NCI-H128 (cell line): ENCODE measurements at regions not wholly inside any gene's neighbourhood (a gene's known extent, or its start where the extent isn't known, plus 50 kb on each side); places are given as distances from the start of the nearest gene placed in this dataset.
"Not testable (repeated sequence)": the region's sequence is repeated elsewhere in the genome, so short reads cannot be mapped to it uniquely, and the experiment has no call there.

Source experiments
- DNase-seq: peaks from one replicate; lab custom pipeline; 2025; ENCODE audit not compliant: unreplicated experiment; lab: John Stamatoyannopoulos, UW

DNA sequence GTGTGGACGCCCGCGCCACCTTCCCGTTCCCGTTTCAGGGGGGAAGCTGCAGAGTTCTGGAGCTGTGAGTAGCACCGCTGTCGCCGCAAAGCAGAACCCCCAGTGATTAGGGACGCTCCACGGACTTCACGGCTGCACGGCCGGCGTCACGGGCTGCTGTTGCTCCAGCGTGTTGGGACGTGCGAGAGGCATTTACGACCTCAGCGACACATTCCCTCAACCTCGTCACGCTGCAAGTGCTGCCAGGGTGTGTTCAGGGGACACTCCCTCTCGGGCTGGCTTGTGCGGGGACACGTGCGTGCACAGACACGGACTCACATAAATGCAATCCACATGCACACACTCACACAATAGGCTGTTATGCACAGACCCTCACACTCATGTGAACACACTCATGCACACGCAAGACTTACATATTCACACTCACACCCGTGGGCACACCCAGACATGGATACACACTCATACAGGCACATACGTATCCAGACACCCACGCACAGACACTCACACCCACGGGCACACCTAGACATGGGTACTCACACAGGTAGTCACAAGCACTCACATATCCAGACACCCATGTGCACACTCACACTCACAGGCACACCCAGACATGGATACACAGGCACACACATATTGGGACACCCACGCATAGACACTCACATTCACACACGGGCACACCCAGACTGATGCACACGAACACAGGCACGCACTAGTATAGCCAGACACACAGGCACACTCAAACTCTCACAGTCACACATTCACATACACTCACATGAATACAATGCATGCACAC, 198.0 kb upstream of the ZNF469 start:
- not testable (repeated sequence) for DNase-seq

DNA sequence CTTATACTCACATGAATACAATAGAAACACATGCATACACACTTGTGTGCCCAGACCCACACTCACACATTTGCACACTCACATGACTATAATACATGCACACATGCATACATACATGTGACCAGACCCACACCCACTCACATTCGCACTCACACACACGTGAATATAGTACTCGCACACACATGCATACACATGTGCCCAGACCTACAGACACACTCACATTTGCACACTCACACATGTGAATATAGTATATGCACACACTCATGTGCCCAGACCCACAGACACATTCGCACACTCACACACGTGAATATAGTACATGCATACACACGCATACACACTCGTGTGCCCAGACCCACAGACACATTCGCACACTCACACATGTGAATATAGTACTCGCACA, 197.4 kb upstream of the ZNF469 start:
- DNase-seq = not testable (repeated sequence)

DNA sequence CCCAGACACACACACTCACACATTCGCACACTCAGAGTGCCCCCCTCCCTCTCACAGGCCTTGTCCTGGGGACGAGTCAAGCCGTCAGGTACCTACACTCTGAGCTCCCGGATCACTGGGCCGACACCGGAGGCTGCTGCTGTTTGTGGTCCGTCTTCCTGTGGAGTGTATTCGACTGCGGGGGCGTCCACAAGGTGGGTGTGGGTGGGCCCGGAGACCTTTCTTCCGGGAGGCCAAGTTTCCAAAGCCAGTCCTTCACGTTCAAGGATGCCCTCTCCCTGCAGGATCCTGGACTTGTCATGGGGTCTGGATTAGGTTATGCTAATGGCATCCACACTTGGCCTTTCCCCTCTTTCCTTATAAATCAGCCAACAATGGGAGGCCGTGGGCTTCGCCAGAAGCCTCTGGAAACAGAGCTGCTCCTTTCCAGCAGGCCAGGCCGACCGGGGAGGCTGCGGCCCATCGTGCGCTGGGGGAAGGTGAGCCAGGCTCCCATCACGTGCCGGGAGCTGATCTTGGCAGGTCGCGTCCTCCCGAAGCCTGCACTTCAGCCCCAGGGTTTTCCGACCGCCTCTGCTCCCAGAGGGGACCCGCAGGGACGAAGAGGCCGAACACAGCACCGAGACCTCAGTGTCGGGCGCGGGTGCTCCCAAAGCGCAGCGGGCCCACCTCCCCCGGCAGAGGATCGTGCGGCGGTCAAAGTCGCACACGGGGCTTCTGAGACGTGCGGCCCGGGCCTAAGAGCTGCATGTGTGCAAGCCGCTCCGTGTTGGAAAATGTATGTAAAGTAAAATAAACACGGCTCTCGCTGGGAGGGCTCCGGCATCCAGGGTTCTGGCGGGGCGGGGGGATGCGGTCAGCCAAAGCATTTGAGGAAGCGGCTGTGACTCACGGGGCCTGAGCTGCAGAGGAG, 196.5 kb upstream of the ZNF469 start:
- DNase-seq = not testable (repeated sequence)

DNA sequence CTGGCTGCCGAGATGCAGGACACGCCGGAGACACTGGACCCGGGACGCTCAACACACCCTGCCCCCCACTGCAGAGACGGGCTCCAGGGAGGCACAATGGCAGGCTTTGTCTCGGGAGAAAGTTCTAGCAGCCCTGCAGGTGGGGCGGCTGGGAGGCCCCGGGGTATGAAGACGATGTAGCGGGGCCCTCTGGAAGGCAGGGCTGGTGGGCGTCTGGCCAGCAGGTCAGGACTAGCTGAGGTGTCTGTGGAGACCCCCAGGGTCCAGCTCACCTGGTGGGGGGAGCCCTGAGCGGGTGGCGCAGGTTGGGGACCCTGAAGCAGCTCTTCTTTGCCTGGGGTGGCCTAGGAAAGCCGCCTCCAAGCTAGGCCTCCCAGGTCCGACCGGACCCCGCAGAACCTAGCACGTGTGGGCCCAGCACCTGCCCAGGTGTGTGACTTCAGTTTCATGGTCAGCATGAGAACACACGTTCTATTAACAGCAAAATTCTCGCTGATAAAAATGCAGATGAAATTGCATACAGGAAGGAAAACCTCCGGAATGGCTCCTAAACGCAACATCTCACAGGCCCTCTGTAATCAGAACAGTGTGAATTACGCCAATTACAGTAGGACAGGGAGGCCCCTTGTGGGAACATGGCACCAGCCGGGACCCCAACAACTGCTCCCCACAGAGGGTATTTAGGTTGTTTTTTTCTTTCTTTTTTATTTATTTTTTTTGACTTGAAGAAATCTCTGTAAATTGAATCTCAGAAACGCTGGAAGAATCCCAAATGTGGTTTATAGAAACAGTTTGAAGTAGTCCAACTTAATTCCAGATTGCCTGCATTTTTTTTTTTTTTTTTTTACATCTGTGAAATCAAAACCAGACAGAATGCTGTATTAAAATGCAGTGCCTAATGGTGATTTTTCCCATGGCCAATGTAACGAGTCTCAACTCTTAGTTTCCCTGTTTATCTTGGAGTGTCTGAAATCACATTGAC, 195.6 kb upstream of the ZNF469 start:
- DNase-seq = not testable (repeated sequence)

DNA sequence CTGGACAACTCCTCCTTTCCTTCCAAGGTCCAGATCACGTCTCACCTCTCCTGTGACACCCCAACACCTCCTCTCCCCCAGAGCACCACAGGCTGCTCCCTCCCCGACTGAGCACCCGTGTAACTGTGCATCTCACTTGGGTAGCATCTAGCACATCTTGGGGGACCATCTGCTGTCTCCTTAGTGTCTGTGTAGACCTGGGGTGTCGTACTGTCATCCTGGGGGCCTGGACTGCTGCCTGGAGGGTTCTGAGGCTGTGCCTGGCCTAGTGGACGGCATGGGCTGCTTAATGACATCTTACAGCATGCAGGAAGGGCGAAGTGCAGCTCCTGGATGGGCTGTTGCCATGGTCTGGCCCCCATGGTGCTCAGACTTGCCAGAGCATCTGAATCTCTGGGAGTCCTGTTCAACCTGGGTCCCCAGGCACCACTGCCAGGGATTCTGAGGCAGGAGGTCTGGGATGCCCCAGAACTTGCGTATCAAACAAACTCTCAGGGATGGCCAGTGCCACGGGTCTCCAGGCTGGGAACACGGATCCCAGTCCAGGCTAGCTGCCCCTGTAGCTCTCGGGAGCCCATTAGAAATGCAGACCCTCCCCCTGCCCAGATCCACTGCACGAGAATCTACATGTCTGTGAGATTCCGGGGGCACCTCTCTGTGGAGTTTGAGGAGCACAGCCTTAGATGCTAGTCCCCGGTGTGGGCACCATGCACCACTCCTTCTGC, 194.4 kb upstream of the ZNF469 start:
- not testable (repeated sequence) for DNase-seq

DNA sequence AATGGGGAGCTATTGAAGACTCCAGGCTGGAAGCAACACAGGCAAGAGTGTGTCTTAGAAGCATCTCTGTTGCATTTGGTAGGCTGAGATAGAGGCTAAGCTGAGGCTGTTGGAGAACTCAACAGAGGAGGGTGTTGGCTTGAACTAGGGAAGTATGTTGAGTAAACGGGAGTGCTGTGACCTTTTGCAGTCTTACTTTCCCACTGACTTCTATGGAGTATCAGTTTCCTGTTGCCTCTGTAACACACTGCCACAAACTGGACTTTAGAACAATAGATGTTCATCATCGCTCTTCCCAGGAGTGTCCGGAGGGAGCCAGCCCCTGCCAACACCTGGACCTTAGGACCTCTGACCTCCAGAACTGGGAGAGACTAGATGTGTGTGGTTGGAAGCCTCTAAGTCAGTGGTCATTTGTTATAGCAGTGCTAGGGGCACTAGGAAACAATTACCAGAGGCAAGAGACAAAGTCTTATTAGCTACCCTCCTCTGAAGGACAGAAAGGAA, 192.1 kb upstream of the ZNF469 start:
- DNase-seq = not testable (repeated sequence)

DNA sequence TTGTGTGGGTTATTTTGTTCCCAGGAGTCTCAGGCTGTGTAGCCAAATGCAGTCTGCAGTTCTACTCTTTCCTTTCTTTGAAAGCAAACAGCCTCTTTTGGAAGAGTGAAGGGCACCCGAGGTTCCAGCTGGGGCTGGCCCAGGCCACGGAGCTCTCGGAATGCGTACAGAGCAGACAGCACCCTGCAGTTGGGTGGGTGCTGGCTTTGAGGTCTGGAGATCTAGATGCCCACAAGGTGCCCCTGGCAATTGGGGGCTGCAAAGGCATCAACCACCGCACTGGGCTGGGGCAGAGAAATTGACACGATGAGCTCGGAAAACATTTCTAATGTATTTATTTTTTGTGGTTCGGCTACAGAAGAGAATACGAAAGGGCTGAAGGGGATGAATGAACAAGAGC, 191.6 kb upstream of the ZNF469 start:
- DNase-seq = not testable (repeated sequence)

DNA sequence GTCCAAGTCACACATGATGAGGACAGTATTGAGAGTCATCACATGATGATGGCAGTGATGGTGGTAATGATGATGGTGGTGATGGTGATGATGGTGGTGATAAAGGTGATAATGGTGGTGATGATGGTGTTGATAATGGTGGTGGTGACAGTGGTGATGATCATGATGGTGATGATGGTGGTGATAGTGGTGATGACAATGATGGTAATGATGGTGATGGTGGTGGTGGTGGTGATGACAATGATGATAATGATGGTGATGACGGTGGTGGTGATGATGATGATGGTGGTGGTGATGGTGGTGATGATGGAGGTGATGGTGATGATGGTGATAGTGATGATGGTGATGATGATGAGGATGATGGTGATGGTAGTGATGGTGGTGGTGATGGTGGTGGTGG, 190.2 kb upstream of the ZNF469 start:
- DNase-seq = no peak

DNA sequence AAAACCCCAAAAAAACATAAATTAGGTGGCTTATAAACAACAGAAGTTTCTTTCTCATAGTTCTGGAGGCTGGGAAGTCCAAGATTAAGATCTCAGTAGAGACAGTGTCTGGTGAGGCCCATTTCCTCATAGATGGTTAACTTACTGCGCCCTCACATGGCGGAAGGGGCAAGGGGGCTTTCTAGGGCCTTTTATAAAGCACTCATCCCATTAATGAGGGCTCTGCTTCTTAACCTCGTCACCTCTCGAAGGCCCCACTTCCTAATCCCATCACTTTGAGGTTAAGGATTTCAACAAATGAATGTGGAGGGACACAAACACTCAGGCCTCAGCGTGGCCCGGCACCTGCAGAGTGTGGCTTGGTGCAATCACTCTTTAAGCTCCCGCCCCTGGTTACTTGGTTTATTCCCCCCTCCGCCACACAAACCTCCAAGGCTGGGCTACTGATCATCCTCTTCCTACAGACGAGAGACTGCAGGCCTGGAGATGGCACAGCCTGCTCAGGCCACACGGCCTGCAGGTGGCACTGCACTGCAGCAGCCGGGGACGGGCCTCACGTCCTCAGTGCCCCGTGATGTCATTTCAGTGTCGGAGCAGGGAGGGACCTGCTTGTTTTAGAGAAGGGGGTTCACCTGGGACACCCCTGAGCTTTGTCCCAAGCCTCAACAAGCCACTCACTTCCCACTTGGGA, 188.9 kb upstream of the ZNF469 start:
- not testable (repeated sequence) for DNase-seq

DNA sequence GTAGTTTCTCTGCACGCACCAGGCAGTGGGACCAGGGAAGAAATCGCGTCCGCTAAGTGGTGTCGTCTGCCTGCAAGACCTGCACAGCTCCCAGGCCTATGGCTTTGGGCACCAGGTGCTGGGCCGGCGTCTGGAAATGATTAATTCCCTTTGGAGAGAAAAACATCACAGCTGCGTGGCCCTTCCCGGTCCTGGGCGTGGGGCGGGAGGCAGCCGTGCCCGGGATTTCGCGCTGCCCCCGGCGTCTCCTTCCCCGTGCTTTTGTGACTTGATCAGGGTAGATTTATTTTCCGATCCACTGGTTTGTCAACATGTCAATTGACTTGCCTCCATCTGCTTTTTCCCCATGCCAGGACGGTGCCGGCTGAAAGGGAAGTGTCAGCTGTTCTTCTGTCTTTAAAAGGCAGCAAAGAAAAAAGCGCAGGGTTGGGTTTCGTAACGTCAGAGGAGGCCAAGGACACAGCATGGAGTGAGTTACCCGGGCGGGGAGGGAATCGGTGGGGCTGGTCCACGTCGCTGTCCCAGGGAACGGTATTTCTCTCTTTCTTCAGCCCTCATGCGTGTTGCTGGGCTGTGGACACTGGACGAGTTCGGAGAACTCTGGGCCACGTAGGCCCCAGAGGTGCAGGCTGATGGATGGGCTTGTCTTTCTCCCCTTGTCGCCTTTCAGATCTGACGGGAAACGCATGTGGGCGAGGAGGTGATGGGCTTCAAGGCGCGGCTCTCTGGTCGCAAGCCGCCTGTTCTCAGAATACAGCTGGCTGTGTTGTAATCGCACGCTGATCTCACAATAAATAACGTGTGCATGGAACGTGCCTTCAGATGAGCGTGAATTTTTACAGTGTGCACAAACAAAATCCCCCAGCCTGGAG, 188.1 kb upstream of the ZNF469 start:
- DNase-seq = no peak

DNA sequence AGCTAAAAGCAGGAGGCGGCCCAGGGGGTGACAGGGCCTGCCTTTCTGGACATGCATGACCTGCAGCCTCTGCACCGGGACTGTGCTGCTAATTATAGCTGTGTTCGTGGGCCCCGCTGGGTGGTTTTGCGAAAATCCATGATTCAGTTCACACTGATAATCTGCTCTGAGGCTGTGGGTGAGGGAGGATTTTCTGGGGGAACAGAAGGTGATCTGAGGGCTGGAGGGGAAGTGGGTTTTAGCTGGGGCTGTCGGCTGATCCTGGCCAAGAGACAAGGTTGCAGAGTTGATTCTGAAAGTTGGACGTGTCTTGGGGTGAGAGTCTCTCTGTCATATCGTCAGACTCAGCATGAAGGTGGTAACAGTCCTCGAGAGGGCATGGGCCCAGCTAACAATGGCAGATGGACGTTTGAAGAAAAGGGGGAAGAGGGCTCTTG, 187.5 kb upstream of the ZNF469 start:
- DNase-seq = no peak

DNA sequence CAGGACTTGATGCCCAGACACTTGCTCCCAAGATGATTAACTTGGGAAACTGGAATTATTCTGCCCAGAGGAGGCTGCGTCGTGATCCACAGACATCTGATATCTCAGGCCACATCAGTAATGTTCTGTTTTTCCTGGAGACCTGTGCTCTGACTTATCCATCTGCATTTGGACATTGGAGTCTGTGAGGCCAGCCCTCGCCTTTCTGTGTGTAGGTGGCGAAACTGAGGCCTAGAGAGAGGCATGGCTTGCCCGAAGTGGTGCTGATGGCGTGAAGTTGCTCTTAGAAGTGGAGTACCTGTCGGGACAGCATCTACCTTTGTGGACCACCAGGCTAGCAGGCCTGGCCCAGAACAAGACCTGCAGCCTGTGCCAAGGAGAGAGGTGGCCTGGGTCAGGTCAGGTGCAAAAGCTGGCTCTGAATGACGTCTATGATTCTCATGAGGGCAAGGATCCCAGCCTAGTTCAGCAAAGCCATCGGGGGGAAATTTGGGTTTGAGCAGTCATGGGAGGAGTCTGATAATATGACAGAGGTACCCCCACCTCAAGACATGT, 186.8 kb upstream of the ZNF469 start:
- DNase-seq = no peak

DNA sequence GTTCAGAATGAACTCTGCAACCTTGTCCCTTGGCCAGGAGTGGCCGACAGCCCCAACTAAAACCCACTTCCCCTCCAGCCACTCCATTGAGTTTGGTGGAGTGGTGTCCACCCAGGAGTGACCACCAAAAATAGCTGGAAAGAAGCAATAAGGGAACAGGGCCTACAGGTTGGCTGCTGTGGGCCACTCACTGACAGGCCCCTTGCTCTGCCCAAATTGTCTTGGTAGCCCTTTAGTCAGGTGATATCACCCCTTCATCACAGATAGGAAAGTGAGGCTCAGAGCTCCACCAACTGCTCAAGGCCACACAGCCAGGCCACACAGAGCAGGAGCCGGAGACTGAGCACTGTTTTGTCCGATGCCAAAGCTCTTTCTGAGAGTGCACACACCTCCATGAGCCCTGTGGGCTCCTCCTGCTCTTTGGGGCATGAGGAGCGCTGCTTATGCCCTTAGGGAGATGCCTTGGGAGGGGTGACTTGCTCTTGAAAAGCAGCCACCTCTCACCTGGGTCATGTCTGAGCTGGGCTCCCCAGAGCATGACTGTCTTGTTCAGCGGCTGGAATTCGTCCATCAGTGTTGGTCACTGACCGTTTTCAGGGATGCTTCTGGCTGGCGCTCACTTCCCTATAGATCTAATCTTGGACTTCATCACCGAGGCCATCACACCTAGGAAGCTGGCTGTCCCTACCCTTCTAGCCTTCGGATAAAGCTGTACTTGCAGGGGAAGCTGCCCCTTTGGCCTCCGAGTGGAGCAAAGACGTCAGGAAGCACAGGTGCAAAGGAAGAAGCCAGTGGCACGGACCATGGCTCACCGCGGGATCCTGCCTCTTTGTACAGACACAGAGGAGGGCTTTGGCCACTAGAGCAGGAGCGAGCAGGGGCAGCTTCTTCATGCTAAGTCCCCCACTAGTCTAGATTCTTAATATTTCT, 186.0 kb upstream of the ZNF469 start:
- DNase-seq = no peak

DNA sequence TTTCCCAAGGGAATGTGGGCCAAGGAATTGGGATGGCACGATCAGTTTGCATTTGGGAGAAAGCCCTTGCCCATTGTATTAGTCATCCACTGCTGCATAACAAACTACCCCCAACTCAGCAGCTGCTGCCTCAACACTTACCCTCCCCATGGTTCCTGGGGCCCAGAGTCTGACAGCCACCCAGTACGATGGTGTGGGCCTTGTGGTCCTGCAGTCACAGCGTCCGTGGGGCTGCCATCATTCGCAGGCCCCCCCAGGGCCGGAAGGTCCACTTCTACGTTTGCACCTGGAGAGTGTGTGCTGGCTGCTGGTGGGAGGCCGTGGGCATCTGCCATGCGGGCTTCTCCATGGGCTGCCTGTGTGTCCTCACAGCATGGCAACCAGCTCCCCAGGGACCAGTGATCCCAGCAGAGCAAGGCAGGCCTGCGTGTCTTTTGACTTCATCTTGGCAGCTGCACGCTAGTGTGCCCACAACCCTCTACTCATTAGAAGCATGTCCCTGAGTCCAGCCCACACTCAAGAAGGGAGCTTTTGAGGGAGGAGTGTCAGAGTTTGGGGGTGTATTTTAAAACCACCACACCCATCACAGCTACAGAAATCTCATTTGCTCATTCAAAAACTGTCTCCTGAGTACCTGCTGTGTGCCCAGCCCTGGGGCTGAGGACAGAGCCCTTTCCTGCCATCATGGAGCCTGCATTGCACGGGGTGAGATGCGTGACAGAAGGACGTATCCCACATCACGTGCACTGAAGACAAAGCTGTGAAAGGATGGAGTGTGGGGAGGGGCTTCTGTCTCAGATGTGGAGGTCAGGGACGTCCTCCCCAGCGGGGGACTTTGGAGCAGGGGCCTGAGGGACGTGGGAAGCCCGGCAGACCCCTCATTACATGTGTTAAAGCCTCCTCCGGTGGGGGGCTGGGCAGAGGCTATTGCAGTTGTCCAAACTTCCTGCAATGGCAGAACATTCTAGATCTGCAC, 185.0 kb upstream of the ZNF469 start:
- DNase-seq = no peak

DNA sequence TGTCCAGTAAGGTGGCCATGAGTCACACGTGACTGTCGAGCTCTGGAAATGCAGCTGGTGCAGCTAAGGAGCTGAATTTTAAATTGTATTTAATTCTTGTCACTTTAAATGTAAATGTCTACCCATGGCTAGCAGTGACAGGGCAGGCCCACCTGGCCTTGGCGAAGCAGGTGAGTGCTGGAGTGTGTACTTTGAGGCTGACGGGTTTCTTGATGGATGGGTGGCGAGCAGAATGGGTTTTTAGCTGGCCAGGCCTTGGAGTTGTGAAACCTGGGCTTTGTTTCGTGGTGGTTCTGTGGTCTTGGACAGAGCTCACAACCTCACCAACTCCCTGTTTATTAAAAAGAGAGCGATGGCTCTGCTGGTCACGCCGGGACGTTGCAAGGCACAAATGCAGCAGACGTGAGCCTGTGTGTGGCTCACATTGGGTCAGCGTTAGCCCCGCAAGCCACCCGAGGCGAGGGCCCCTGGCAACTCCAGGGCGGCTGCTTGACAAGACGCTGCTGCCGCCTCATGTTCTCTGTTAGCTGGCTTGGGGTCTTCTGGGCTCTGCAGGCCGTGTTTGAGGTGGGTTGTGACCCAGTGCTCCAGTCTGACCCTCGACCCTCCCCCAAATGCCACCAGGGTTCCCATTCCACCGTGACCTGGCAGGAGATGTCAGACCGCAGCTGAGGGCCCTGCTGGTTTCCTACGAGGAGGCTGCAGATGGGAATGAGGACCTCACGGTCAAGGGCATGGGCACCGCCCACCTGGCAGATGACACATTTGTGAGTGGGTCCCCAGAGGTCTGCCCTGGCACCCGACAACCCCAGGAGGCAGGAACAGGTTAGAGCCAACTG, 184.1 kb upstream of the ZNF469 start:
- DNase-seq = not testable (repeated sequence)
